Thoracic aorta (tissue), 2 donors: ENCODE measurements at regions not wholly inside any gene's neighbourhood (a gene's known extent, or its start where the extent isn't known, plus 50 kb on each side); places are given as distances from the start of the nearest gene placed in this dataset.
"Not testable (repeated sequence)": the region's sequence is repeated elsewhere in the genome, so short reads cannot be mapped to it uniquely, and the experiment has no call there.

Experiments
- ATAC-seq: fragments of 150-250 bp; one replicate; pipeline ENCODE4 v1.8.0; 2017; ENCODE audit warnings: low read depth; ENCODE audit not compliant: insufficient number of reproducible peaks, low FRiP score
- DNase-seq: peaks from one replicate; pipeline ENCODE4 v3.0.0-alpha.2; 2020; ENCODE audit warnings: low spot score
- H3K27ac ChIP-seq, 2 donors: fragments of 200-600 bp; sonication (generic); 1 replicate in 1 of 2; 2 replicates in 1 of 2; pipeline ENCODE4 v1.5.1; 2016; ENCODE audit warnings: mild to moderate bottlenecking in 2 of 2, moderate library complexity in 2 of 2
- H3K27me3 ChIP-seq: fragments of 200-600 bp; sonication (generic); replicated peaks from 2 replicates; pipeline ENCODE4 v1.6.0; 2016; ENCODE audit warnings: mild to moderate bottlenecking; ENCODE audit not compliant: insufficient read depth
- H3K36me3 ChIP-seq: fragments of 200-600 bp; sonication (generic); one replicate; pipeline ENCODE4 v1.5.1; 2016
- H3K4me1 ChIP-seq, 2 donors: fragments of 200-600 bp; sonication (generic); 1 replicate in 1 of 2; 2 replicates in 1 of 2; pipeline versions ENCODE4 v1.5.1 to v1.6.0; 2016; ENCODE audit warnings: low read depth in 2 of 2, mild to moderate bottlenecking in 1 of 2; ENCODE audit not compliant: control insufficient read depth in 1 of 2
- H3K4me3 ChIP-seq: fragments of 200-600 bp; sonication (generic); 2 replicates; pipeline ENCODE4 v1.5.1; 2016; ENCODE audit warnings: mild to moderate bottlenecking
- H3K9me3 ChIP-seq: fragments of 200-600 bp; sonication (generic); 2 replicates; pipeline ENCODE4 v1.5.1; 2016
- TF ChIP-seq, protein P1 (sequence below): fragments of 200-600 bp; sonication (generic); IDR thresholded peaks from one replicate; pipeline ENCODE4 v1.5.1; 2019; ENCODE audit warnings: antibody characterized with exemption

DNA sequence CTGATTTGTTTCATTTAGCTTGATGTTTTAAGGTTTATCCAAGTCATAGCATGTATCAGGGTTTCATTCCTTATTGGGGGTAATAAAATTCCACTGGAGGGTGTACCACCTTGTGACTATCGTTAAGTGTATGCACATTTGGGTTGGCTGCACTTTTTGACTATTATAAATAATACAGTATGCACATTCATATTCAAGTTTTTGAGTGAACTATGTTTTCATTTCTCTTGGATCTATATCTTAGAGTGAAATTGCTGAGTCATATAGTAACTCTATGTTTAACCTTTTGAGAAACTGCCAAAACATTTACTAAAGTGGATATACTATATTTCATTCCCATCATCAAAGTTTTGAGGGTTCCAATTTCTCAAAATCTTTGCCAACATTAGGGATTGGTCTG, 952.7 kb downstream of the TDRD15 start:
- TF ChIP-seq, protein P1, sequence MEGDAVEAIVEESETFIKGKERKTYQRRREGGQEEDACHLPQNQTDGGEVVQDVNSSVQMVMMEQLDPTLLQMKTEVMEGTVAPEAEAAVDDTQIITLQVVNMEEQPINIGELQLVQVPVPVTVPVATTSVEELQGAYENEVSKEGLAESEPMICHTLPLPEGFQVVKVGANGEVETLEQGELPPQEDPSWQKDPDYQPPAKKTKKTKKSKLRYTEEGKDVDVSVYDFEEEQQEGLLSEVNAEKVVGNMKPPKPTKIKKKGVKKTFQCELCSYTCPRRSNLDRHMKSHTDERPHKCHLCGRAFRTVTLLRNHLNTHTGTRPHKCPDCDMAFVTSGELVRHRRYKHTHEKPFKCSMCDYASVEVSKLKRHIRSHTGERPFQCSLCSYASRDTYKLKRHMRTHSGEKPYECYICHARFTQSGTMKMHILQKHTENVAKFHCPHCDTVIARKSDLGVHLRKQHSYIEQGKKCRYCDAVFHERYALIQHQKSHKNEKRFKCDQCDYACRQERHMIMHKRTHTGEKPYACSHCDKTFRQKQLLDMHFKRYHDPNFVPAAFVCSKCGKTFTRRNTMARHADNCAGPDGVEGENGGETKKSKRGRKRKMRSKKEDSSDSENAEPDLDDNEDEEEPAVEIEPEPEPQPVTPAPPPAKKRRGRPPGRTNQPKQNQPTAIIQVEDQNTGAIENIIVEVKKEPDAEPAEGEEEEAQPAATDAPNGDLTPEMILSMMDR, result no peak

DNA sequence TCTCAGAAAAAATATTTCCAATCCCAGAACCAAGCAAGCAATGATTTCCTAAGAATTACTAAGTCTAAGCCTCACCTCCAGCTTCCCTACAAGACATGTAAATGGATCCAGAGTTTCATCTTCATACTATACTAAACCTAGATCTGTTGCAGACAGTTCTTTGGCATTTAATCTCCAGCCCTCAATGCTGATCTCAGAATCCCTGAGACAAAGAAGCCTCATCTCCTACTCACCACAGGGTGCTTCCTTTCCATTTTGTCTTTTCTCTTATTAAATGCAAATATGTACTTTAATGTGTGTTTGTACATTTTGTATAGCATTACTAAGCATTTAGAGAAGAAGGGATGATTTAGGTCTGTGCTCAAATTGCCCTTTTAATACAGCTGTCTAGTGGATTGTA, 954.9 kb downstream of the TDRD15 start:
- TF ChIP-seq, protein P1, result no peak
- no peak for DNase-seq
- Histone ChIP-seq H3K9me3 (no peaks in the 10 kb centered on the region), H3K36me3 (no peaks in the 10 kb centered on the region), H3K27ac (no peak overlapping the region), H3K27me3 (no peaks in the 10 kb centered on the region), H3K4me1 (peaks cover 5 to 11% of the 10 kb centered on the region in 2 donors), H3K4me3 (no peak overlapping the region)
- no peak for ATAC-seq

More for the DNA sequence above, 952.7 kb downstream of the TDRD15 start:
- Histone ChIP-seq H3K9me3 (peaks cover 2% of the 10 kb centered on the region), H3K4me1 (peaks cover 5 to 11% of the 10 kb centered on the region in 2 donors), H3K27me3 (no peaks in the 10 kb centered on the region), H3K36me3 (no peaks in the 10 kb centered on the region), H3K4me3 (no peak overlapping the region), H3K27ac (no peak overlapping the region)
- DNase-seq, result no peak
- no peak for ATAC-seq

DNA sequence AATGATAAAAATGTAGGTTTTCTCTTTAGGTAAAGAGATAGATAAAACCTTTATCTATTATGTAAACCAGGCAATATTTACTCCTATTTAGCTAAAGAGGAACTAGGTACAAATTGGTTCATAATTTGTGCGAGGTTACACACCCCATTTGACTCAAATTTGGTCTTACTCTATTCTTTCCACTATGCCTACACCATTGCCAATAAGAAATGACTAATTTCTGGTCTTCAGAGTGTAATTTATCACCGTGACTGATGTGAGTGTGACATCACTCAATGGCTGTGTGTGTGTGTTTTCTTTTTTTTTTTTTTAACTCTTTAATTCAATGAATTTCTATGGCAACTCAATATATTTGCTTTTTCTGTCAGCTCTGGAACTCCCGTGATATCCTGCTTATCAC, 955.8 kb downstream of the TDRD15 start:
- Histone ChIP-seq H3K27me3 (no peaks in the 10 kb centered on the region), H3K27ac (no peak overlapping the region), H3K4me3 (no peak overlapping the region), H3K4me1 (peaks cover 5 to 11% of the 10 kb centered on the region in 2 donors), H3K9me3 (no peaks in the 10 kb centered on the region), H3K36me3 (no peaks in the 10 kb centered on the region)
- TF ChIP-seq, protein P1, result no peak
- no peak for DNase-seq
- no peak for ATAC-seq

DNA sequence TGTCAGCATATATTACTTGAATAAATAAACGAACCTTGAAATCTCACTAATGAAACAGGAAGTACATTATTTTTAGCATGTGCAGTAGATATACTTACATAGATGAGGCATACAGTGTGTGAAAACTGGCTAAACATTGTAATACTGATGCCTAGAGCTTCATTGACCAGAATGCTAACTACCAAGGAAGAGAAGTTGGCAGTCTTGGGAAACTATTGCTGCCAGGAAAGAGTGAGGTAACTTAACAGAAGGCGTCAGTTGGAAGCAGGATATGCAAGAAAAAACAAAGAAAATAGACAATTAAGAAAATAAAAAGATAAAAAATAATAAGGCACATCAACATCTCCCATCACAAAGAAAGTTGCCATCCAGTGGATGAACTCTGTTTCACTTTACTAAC, 963.0 kb downstream of the TDRD15 start:
- no peak for ATAC-seq
- no peaks in the 10 kb centered on the region for H3K36me3 ChIP-seq
- DNase-seq, result no peak
- TF ChIP-seq, protein P1, result no peak
- peak overlapping the region; percentile 27 to 69 for H3K27ac ChIP-seq
- H3K4me1 ChIP-seq, result peaks cover 6 to 13% of the 10 kb centered on the region in 2 donors
- no peaks in the 10 kb centered on the region for H3K9me3 ChIP-seq
- H3K4me3 ChIP-seq, result peak overlapping the region; percentile 45
- no peaks in the 10 kb centered on the region for H3K27me3 ChIP-seq

DNA sequence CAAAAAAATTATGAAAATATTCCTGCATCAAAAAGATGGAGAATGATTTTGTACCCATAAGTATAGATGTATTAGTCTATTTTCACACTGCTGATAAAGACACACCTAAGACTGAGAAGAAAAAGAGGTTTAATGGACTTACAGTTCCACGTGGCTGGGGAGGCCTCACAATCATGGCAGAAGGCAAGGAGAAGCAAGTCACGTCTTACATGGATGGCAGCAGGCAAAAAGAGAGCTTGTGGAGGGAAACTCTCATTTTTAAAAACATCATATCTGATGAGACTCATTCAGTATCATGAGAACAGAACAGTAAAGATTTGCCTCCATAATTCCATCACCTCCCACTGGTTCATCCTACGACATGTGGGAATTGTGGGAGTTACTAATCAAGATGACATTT, 979.8 kb downstream of the TDRD15 start:
- not testable (repeated sequence) for ATAC-seq, H3K36me3 ChIP-seq, H3K27me3 ChIP-seq, H3K9me3 ChIP-seq, DNase-seq, H3K4me3 ChIP-seq, H3K27ac ChIP-seq, H3K4me1 ChIP-seq

DNA sequence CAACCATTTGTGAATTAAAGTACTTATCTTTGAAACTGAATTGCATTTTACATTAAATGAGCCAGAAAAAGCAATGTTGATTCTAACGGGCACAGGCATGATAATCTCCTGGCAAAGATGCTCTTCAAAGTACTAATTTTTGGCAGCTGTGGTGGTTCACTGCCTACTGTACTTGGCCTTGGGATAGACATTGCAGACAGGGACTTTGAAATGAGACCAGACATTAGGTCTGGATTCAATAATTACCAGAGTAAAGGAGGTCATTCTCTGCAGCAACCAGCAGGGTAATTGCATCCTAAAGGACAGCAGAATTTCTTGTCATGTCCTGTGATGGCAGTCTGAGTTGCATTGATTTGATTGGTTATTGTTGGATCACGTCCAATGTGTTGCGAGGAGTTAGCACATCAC, 986.5 kb downstream of the TDRD15 start:
- Histone ChIP-seq H3K4me3 (no peak overlapping the region), H3K36me3 (no peaks in the 10 kb centered on the region), H3K9me3 (no peaks in the 10 kb centered on the region), H3K4me1 (no peaks in the 10 kb centered on the region), H3K27ac (no peak overlapping the region), H3K27me3 (no peaks in the 10 kb centered on the region)
- DNase-seq, result no peak
- ATAC-seq, result no peak
- TF ChIP-seq, protein P1, result no peak
